ENCODE measurements at regions not wholly inside any gene's neighbourhood (a gene's known extent, or its start where the extent isn't known, plus 50 kb on each side); places are given as distances from the start of the nearest gene placed in this dataset.

DNA sequence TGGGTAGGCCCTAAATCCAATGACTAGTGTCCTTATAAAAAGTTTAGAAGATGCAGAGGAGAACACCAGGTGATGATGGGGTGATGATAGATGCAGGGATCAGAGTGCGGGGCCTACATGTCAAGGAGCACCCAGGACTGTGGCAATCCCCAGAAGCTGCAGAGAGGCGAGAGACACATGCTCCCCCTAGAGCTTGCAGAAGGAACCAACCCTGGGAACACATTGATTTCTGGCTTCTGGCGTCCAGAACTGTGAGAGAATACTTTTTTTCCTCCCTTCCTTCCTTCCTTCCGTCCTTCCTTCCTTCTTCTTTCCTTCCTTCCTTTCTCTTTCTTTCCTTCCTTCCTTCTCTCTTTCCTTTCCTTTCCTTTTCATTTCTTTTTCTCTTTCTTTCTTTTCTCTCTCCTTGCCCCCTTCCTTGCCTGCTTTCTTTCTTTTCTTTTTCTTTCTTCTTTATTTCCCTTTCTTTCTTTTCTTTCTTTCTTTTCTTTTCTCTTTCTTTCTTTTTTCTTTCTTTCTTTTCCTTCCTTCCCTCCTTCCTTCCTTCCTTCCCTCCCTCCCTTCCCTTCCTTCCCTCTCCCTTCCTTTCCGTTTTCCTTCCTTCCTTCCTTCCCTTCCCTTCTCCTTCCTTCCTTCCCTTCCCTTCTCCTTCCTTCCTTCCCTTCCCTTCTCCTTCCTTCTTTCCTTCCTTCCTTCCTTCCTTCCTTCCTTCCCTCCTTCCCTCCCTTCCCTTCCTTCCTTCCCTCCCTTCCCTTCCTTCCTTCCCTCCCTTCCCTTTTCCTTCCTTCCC, 134.3 kb downstream of the HAPSTR1 start:
- no peaks in the 10 kb centered on the region for H3K36me3 ChIP-seq (ENCODE audit: control insufficient read depth, insufficient read depth, low read length, severe bottlenecking)
- no peaks in the 10 kb centered on the region for H3K4me1 ChIP-seq (ENCODE audit: control insufficient read depth, insufficient read depth, low read length)
- peaks cover 8% of the 10 kb centered on the region for H3K9me3 ChIP-seq (ENCODE audit: control insufficient read depth, low read length)
- no peaks in the 10 kb centered on the region for H3K27me3 ChIP-seq (replicated peaks; ENCODE audit: control insufficient read depth, insufficient read depth, low read length)
- DNase-seq (ENCODE audit: low read depth): peak; percentile 4
- H3K4me3 ChIP-seq (ENCODE audit: low read length): no peak overlapping the region
- no peak overlapping the region for H3K9ac ChIP-seq (ENCODE audit: low read length)

DNA sequence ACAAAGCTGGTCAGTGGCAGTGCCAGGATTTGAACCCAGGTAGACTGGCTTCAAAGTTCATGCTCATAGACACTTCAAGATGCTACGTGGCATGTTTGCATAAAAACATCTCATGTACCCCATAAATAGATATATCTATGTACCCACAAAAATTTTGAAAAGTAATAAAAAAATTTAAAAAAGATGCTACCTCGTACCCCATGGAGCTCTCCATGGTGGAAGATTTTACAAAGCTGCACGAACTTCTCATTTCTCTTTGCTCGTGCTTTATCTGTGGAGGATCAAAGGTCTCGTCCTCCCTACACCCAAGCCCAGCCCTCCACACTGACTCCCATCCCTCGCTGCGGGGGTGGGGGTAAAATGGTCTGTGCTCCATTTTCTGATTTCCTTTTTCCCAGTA, 135.5 kb downstream of the HAPSTR1 start:
- no peak overlapping the region for H3K9ac ChIP-seq (ENCODE audit: low read length)
- H3K27me3 ChIP-seq (replicated peaks; ENCODE audit: control insufficient read depth, insufficient read depth, low read length): no peaks in the 10 kb centered on the region
- peaks cover 8% of the 10 kb centered on the region for H3K9me3 ChIP-seq (ENCODE audit: control insufficient read depth, low read length)
- H3K4me3 ChIP-seq (ENCODE audit: low read length): no peak overlapping the region
- H3K4me1 ChIP-seq (ENCODE audit: control insufficient read depth, insufficient read depth, low read length): no peaks in the 10 kb centered on the region
- DNase-seq (ENCODE audit: low read depth): no peak
- H3K36me3 ChIP-seq (ENCODE audit: control insufficient read depth, insufficient read depth, low read length, severe bottlenecking): no peaks in the 10 kb centered on the region

GRCh38 chr16:9231039-9231438, 139.6 kb downstream of the HAPSTR1 start:
- Histone ChIP-seq H3K36me3 (ENCODE audit: control insufficient read depth, insufficient read depth, low read length, severe bottlenecking) (no peaks in the 10 kb centered on the region), H3K27me3 (replicated peaks; ENCODE audit: control insufficient read depth, insufficient read depth, low read length) (peaks cover 5% of the 10 kb centered on the region), H3K9ac (ENCODE audit: low read length) (no peak overlapping the region), H3K4me1 (ENCODE audit: control insufficient read depth, insufficient read depth, low read length) (no peaks in the 10 kb centered on the region), H3K9me3 (ENCODE audit: control insufficient read depth, low read length) (no peaks in the 10 kb centered on the region), H3K4me3 (ENCODE audit: low read length) (no peak overlapping the region)
- DNase-seq (ENCODE audit: low read depth): no peak

DNA sequence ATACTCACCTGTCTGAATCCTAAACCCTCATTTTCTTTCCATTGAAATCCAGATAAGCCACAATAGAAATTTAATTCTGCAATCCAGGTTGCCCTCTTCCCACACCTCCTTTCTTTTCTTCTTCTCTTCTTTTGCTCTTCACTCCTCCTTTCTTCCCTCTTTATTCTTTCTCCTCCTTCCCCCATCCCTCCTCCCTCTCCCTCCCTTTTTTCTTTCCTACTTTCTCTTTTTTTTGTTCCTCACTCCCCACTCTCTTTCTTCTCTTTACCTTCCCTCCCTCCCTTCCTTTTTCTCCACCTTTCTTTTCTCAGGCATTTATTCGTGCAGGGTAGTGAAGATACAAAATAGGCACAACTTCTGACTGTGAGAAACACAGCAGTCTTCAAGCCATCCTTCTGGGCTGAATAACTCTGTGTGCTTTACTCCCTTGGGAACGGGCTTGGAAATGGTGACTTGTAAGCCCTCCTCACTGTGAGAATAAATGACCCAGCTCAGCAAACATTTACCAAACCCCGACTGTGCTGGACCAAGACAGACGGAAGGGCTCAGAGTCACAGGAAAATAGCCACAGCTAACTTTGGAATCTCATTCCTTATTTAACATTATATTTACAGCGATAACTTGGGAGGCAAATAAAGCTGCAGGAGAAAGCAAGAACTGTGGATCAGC, 140.8 kb downstream of the HAPSTR1 start:
- H3K9ac ChIP-seq (ENCODE audit: low read length): no peak overlapping the region
- DNase-seq (ENCODE audit: low read depth): no peak

GRCh38 chr16:9235867-9236266, 144.4 kb downstream of the HAPSTR1 start:
- H3K4me1 ChIP-seq (ENCODE audit: control insufficient read depth, insufficient read depth, low read length): no peaks in the 10 kb centered on the region

More for the DNA sequence above, 140.8 kb downstream of the HAPSTR1 start:
- Histone ChIP-seq H3K36me3 (ENCODE audit: control insufficient read depth, insufficient read depth, low read length, severe bottlenecking) (no peaks in the 10 kb centered on the region), H3K4me1 (ENCODE audit: control insufficient read depth, insufficient read depth, low read length) (no peaks in the 10 kb centered on the region), H3K9me3 (ENCODE audit: control insufficient read depth, low read length) (no peaks in the 10 kb centered on the region), H3K4me3 (ENCODE audit: low read length) (no peak overlapping the region), H3K27me3 (replicated peaks; ENCODE audit: control insufficient read depth, insufficient read depth, low read length) (peaks cover 5% of the 10 kb centered on the region)

DNA sequence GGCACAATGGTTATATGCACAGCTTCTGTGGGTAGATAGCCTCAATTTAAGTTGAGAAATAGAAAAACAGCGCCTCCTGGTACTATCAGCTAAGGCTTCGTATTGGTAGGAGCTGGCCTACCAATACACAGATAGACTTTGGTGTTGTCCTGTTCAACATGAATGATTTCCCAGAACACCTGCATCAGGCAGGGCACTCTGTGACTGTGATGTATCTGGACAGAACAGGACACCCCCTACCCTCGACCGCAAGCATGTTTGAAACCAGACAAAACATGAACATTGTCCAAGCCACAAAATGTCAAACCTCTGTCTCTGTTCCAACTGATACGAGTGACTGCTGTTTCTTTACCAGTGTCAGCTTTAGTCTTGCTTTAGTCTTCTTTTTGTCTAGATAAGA, 144.9 kb downstream of the HAPSTR1 start:
- H3K4me1 ChIP-seq (ENCODE audit: control insufficient read depth, insufficient read depth, low read length): no peaks in the 10 kb centered on the region
- peaks cover 5% of the 10 kb centered on the region for H3K27me3 ChIP-seq (replicated peaks; ENCODE audit: control insufficient read depth, insufficient read depth, low read length)
- no peak overlapping the region for H3K4me3 ChIP-seq (ENCODE audit: low read length)
- H3K9me3 ChIP-seq (ENCODE audit: control insufficient read depth, low read length): no peaks in the 10 kb centered on the region
- H3K9ac ChIP-seq (ENCODE audit: low read length): no peak overlapping the region
- H3K36me3 ChIP-seq (ENCODE audit: control insufficient read depth, insufficient read depth, low read length, severe bottlenecking): no peaks in the 10 kb centered on the region
- DNase-seq (ENCODE audit: low read depth): no peak

More at GRCh38 chr16:9235867-9236266, 144.4 kb downstream of the HAPSTR1 start:
- Histone ChIP-seq H3K27me3 (replicated peaks; ENCODE audit: control insufficient read depth, insufficient read depth, low read length) (peaks cover 5% of the 10 kb centered on the region), H3K4me3 (ENCODE audit: low read length) (no peak overlapping the region), H3K36me3 (ENCODE audit: control insufficient read depth, insufficient read depth, low read length, severe bottlenecking) (no peaks in the 10 kb centered on the region), H3K9ac (ENCODE audit: low read length) (no peak overlapping the region), H3K9me3 (ENCODE audit: control insufficient read depth, low read length) (no peaks in the 10 kb centered on the region)
- no peak for DNase-seq (ENCODE audit: low read depth)

DNA sequence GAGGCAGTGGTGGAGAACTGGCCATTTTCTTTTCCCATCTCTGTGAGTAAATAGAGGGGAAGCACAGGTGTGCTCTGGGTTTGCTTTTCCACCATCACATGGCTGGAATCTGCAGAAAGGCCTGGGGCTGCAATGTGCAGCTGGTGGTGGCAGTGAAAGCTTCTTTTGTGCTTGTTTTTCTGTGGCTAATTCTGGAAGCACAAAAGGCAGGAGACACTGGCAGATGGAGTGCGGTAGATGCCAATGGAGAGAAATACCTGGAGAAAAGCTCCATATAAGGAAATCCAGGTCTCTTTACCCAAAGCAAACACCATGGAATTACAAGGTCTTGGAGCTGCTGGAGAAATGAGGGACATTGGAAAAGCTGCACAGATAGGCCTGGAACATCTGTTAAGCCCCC, 146.9 kb downstream of the HAPSTR1 start:
- no peak overlapping the region for H3K9ac ChIP-seq (ENCODE audit: low read length)
- no peaks in the 10 kb centered on the region for H3K36me3 ChIP-seq (ENCODE audit: control insufficient read depth, insufficient read depth, low read length, severe bottlenecking)
- H3K4me3 ChIP-seq (ENCODE audit: low read length): no peak overlapping the region
- no peak for DNase-seq (ENCODE audit: low read depth)
- H3K9me3 ChIP-seq (ENCODE audit: control insufficient read depth, low read length): no peaks in the 10 kb centered on the region
- no peaks in the 10 kb centered on the region for H3K27me3 ChIP-seq (replicated peaks; ENCODE audit: control insufficient read depth, insufficient read depth, low read length)
- no peaks in the 10 kb centered on the region for H3K4me1 ChIP-seq (ENCODE audit: control insufficient read depth, insufficient read depth, low read length)

- no peaks in the 10 kb centered on the region for H3K9me3 ChIP-seq (ENCODE audit: control insufficient read depth, low read length)
- no peak overlapping the region for H3K4me3 ChIP-seq (ENCODE audit: low read length)
- no peak overlapping the region for H3K9ac ChIP-seq (ENCODE audit: low read length)
- no peaks in the 10 kb centered on the region for H3K27me3 ChIP-seq (replicated peaks; ENCODE audit: control insufficient read depth, insufficient read depth, low read length)
- no peaks in the 10 kb centered on the region for H3K36me3 ChIP-seq (ENCODE audit: control insufficient read depth, insufficient read depth, low read length, severe bottlenecking)
- no peaks in the 10 kb centered on the region for H3K4me1 ChIP-seq (ENCODE audit: control insufficient read depth, insufficient read depth, low read length)
- no peak for DNase-seq (ENCODE audit: low read depth)
Observed at GRCh38 chr16:9241177-9241576, 149.7 kb downstream of the HAPSTR1 start.

DNA sequence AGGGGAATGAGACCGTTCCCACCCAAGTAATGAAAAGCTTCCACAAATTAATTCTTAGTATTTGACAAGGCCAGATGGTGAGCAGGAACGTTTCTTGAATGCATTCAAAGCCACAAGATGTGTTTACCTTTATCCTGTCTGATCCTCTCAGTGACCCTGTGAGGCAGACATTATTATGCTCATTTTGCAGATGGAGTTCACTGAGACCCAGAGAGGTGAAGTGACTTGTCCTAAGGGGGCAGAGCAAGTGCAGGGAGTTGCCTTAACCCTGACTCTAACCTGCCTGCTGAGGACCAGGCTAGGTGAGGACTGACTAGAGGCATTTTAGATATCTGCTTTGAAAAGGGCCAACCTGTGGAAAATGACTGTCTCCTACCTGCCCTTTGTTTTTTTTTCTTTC, 156.7 kb downstream of the HAPSTR1 start:
- Histone ChIP-seq H3K27me3 (replicated peaks; ENCODE audit: control insufficient read depth, insufficient read depth, low read length) (no peaks in the 10 kb centered on the region), H3K4me3 (ENCODE audit: low read length) (no peak overlapping the region), H3K9ac (ENCODE audit: low read length) (no peak overlapping the region), H3K4me1 (ENCODE audit: control insufficient read depth, insufficient read depth, low read length) (no peaks in the 10 kb centered on the region), H3K9me3 (ENCODE audit: control insufficient read depth, low read length) (no peaks in the 10 kb centered on the region), H3K36me3 (ENCODE audit: control insufficient read depth, insufficient read depth, low read length, severe bottlenecking) (no peaks in the 10 kb centered on the region)
- DNase-seq (ENCODE audit: low read depth): no peak

GRCh38 chr16:9249534-9249933, 158.1 kb downstream of the HAPSTR1 start:
- Histone ChIP-seq H3K9ac (ENCODE audit: low read length) (no peak overlapping the region), H3K27me3 (replicated peaks; ENCODE audit: control insufficient read depth, insufficient read depth, low read length) (no peaks in the 10 kb centered on the region), H3K9me3 (ENCODE audit: control insufficient read depth, low read length) (no peaks in the 10 kb centered on the region)

DNA sequence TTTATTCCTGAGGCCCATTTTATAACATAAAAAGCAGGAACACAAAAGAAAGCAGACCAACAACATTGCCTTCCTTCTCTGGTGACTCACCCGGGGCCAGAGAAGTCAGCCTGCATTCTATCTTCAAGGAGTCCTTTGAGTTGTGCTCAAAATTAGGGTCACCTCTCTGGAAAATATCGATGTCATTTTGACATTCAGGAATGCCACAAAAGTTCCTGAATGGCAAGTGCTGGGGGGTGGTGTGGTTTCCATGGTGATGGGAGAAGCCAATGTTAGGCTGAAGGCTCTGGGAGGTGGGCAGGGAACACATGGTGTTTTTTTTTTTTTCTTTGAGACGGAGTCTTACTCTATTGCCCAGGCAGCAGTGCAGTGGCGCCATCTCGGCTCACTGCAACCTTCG, 159.6 kb downstream of the HAPSTR1 start:
- H3K4me1 ChIP-seq (ENCODE audit: control insufficient read depth, insufficient read depth, low read length): no peaks in the 10 kb centered on the region
- H3K9me3 ChIP-seq (ENCODE audit: control insufficient read depth, low read length): no peaks in the 10 kb centered on the region
- DNase-seq (ENCODE audit: low read depth): no peak
- H3K9ac ChIP-seq (ENCODE audit: low read length): no peak overlapping the region
- H3K4me3 ChIP-seq (ENCODE audit: low read length): no peak overlapping the region
- H3K36me3 ChIP-seq (ENCODE audit: control insufficient read depth, insufficient read depth, low read length, severe bottlenecking): no peaks in the 10 kb centered on the region
- H3K27me3 ChIP-seq (replicated peaks; ENCODE audit: control insufficient read depth, insufficient read depth, low read length): no peaks in the 10 kb centered on the region

More at GRCh38 chr16:9249534-9249933, 158.1 kb downstream of the HAPSTR1 start:
- DNase-seq (ENCODE audit: low read depth): no peak
- no peaks in the 10 kb centered on the region for H3K4me1 ChIP-seq (ENCODE audit: control insufficient read depth, insufficient read depth, low read length)
- H3K36me3 ChIP-seq (ENCODE audit: control insufficient read depth, insufficient read depth, low read length, severe bottlenecking): no peaks in the 10 kb centered on the region
- no peak overlapping the region for H3K4me3 ChIP-seq (ENCODE audit: low read length)

All from adipocyte (in vitro differentiated cells).